ENCODE measurements at regions not wholly inside any gene's neighbourhood (a gene's known extent, or its start where the extent isn't known, plus 50 kb on each side); places are given as distances from the start of the nearest gene placed in this dataset.

GRCh38 chr12:19646599-19646998 lies 207.3 kb downstream of the AEBP2 start:
- Histone ChIP-seq H3K4me1 (ENCODE audit: control insufficient read depth, insufficient read depth, low read length, poor library complexity, severe bottlenecking) (no peaks in the 10 kb centered on the region), H3K27ac (ENCODE audit: low read depth, low read length, severe bottlenecking) (no peak overlapping the region), H3K9me3 (ENCODE audit: control insufficient read depth, low read length) (peaks cover 8% of the 10 kb centered on the region), H3K4me3 (ENCODE audit: extremely low read depth, insufficient read depth, low read length, poor library complexity, severe bottlenecking) (no peak overlapping the region), H3K36me3 (ENCODE audit: control insufficient read depth, insufficient read depth, low read length) (no peaks in the 10 kb centered on the region)
- WGBS, 2 experiments (ENCODE audit: insufficient coverage in 2 of 2), result 83 to 88% methylated on average over 1 of the region's 1 CpG

DNA sequence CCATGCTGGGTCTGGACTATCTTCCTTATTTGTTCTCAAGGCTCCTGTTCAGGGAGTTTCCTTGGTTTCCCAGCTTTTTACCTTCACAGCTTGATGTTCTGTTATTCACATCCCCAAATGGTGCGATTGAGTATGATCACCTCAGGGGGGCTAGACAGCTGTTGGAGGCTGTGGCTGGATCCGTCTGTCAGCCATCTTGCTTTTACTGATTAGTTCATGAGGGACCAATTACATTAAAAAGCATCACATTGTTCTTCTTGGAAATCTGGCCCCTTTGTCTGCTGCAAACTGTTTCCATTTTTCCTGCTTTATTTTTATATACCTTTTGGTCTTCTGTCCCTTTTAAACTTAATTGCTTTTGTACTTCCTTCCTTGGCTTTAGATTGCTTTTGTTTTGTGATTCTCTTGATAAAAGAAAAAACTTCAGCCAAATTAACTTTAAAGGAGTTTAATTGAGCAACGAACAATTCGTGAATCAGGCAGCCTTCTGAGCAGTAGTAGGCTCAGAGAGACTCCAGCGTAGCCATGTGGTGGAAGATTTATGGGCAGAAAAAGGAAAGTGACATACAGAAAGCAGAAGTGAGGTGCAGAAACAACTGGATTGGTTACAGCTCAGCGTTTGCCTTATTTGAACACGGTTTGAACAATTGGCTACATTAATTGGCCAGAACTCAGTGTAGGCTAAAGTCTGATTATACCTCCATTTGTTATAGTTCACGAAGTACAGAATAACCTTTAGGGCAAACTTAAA lies 208.7 kb downstream of the AEBP2 start:
- H3K4me1 ChIP-seq (ENCODE audit: control insufficient read depth, insufficient read depth, low read length, poor library complexity, severe bottlenecking), result no peaks in the 10 kb centered on the region
- no peak overlapping the region for H3K27ac ChIP-seq (ENCODE audit: low read depth, low read length, severe bottlenecking)
- H3K36me3 ChIP-seq (ENCODE audit: control insufficient read depth, insufficient read depth, low read length), result no peaks in the 10 kb centered on the region
- WGBS, 2 experiments (ENCODE audit: insufficient coverage in 2 of 2), result 94 to 99% methylated on average over 6 to 7 of the region's 8 CpGs
- H3K9me3 ChIP-seq (ENCODE audit: control insufficient read depth, low read length), result peaks cover 8% of the 10 kb centered on the region
- no peak overlapping the region for H3K4me3 ChIP-seq (ENCODE audit: extremely low read depth, insufficient read depth, low read length, poor library complexity, severe bottlenecking)

DNA sequence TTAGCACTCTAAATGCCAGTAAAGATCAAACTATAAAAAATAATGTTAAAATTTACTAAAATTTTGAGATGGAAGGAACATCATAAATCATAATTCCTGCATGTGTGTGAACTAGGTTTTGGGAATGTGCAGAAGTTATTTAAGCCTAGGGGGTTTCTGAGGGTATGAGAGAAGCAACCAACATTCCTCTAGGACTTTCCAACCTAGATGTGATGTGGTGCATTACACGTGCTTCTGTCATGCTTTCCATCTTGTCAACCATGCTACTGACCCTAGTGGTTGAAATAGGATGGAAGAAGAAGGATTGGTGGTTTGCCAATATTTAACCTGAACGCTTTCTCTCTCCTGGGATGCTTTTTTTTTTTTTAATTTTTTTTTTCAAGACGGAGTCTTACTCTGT lies 209.3 kb downstream of the AEBP2 start:
- Histone ChIP-seq H3K4me1 (ENCODE audit: control insufficient read depth, insufficient read depth, low read length, poor library complexity, severe bottlenecking) (no peaks in the 10 kb centered on the region), H3K9me3 (ENCODE audit: control insufficient read depth, low read length) (peaks cover 8% of the 10 kb centered on the region), H3K4me3 (ENCODE audit: extremely low read depth, insufficient read depth, low read length, poor library complexity, severe bottlenecking) (no peak overlapping the region), H3K36me3 (ENCODE audit: control insufficient read depth, insufficient read depth, low read length) (no peaks in the 10 kb centered on the region), H3K27ac (ENCODE audit: low read depth, low read length, severe bottlenecking) (no peak overlapping the region)
- WGBS, 2 experiments (ENCODE audit: insufficient coverage in 2 of 2), result 100% methylated on average over 1 of the region's 3 CpGs

DNA sequence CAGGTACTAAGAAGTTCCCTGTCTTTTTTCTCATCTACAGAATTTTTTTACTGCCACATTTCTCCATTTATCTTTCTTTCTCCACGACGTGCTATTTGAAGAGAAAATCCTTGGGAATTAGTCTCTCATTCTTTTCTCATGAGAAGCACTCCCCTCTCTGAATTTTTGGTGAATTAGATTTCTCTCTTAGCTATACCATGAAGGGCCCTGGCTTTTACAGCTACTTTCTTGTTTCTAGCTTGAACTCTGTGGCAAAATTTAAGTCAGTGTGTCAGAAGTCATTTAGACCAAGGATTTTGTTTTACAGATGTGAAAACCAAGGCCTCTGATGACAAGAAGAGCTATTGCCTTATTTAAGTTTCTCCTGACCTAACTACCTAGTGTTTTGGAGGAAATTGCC lies 213.1 kb downstream of the AEBP2 start:
- Histone ChIP-seq H3K4me3 (ENCODE audit: extremely low read depth, insufficient read depth, low read length, poor library complexity, severe bottlenecking) (no peak overlapping the region), H3K9me3 (ENCODE audit: control insufficient read depth, low read length) (no peaks in the 10 kb centered on the region), H3K4me1 (ENCODE audit: control insufficient read depth, insufficient read depth, low read length, poor library complexity, severe bottlenecking) (no peaks in the 10 kb centered on the region), H3K36me3 (ENCODE audit: control insufficient read depth, insufficient read depth, low read length) (no peaks in the 10 kb centered on the region), H3K27ac (ENCODE audit: low read depth, low read length, severe bottlenecking) (no peak overlapping the region)
- WGBS, 2 experiments (ENCODE audit: insufficient coverage in 2 of 2), result 40% methylated on average over 2 of the region's 2 CpGs; no CpG with 5 or more reads in 1 of the 2 experiments

DNA sequence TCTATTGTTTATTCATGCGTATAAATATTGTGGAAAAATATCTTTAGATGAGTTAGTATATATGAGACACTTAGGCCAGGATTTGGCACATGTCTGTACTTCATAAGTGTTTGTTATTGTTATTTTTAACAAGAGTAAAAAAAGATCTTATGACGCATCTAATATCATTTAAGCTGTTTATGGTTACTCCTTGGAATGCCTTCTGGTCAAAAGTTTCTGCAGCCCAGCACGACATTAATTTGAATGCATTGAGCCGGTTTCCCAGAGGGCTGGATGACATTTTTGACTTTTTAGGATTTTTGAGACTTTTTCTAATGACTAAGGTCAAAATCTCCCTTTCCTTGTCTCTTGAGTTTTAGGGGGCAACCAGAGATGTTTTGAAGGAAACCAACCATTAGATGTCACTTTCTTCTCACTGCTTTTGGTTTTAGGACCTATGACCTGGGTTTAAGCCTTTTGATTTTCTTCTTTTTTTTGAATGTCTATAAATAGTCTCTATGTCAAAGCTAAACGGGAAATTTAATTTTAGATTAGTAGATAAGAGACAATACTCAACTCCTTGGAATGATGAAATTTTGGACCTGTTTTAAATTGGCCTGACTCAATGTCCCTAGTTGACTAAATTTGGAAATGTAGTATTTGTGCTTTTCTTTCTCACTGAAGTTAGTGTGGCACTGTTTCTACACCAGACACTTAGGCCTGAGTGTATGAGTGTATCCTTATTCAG lies 215.5 kb downstream of the AEBP2 start:
- Histone ChIP-seq H3K4me1 (ENCODE audit: control insufficient read depth, insufficient read depth, low read length, poor library complexity, severe bottlenecking) (no peaks in the 10 kb centered on the region), H3K27ac (ENCODE audit: low read depth, low read length, severe bottlenecking) (no peak overlapping the region), H3K4me3 (ENCODE audit: extremely low read depth, insufficient read depth, low read length, poor library complexity, severe bottlenecking) (no peak overlapping the region), H3K36me3 (ENCODE audit: control insufficient read depth, insufficient read depth, low read length) (no peaks in the 10 kb centered on the region), H3K9me3 (ENCODE audit: control insufficient read depth, low read length) (no peaks in the 10 kb centered on the region)
- 84 to 93% methylated on average over 2 to 3 of the region's 5 CpGs for WGBS, 2 experiments (ENCODE audit: insufficient coverage in 2 of 2)

GRCh38 chr12:19657118-19657731 lies 217.9 kb downstream of the AEBP2 start:
- Histone ChIP-seq H3K9me3 (ENCODE audit: control insufficient read depth, low read length) (no peaks in the 10 kb centered on the region), H3K36me3 (ENCODE audit: control insufficient read depth, insufficient read depth, low read length) (no peaks in the 10 kb centered on the region), H3K4me1 (ENCODE audit: control insufficient read depth, insufficient read depth, low read length, poor library complexity, severe bottlenecking) (no peaks in the 10 kb centered on the region), H3K4me3 (ENCODE audit: extremely low read depth, insufficient read depth, low read length, poor library complexity, severe bottlenecking) (no peak overlapping the region), H3K27ac (ENCODE audit: low read depth, low read length, severe bottlenecking) (no peak overlapping the region)
- WGBS, 2 experiments (ENCODE audit: insufficient coverage in 2 of 2), result 83% methylated on average over 1 of the region's 3 CpGs; no CpG with 5 or more reads in 1 of the 2 experiments

GRCh38 chr12:19657732-19658130 lies 218.4 kb downstream of the AEBP2 start:
- WGBS, 2 experiments (ENCODE audit: insufficient coverage in 2 of 2), result no CpG with 5 or more reads among the region's 2 CpGs
- no peaks in the 10 kb centered on the region for H3K4me1 ChIP-seq (ENCODE audit: control insufficient read depth, insufficient read depth, low read length, poor library complexity, severe bottlenecking)

DNA sequence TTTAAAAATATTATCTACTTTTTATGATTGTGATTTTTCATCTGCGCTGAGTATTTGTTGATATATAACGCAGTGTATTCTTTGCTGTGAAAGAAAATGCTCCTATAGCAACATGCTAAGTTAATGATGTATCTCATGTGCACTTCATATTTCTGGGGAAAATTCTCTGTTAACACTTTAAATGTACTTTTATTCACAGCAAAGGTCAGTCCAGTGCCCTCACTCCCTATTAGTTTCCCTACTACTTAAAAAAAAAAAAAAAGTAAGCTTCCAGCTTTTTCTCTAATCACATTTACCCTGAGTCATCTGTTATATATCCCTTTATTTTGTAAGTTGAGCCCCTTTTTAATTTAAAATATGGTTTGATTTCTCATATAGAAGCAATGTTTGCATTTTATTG lies 219.8 kb downstream of the AEBP2 start:
- no CpG with 5 or more reads among the region's 2 CpGs for WGBS, 2 experiments (ENCODE audit: insufficient coverage in 2 of 2)
- Histone ChIP-seq H3K36me3 (ENCODE audit: control insufficient read depth, insufficient read depth, low read length) (no peaks in the 10 kb centered on the region), H3K27ac (ENCODE audit: low read depth, low read length, severe bottlenecking) (no peak overlapping the region), H3K9me3 (ENCODE audit: control insufficient read depth, low read length) (no peaks in the 10 kb centered on the region), H3K4me3 (ENCODE audit: extremely low read depth, insufficient read depth, low read length, poor library complexity, severe bottlenecking) (no peak overlapping the region), H3K4me1 (ENCODE audit: control insufficient read depth, insufficient read depth, low read length, poor library complexity, severe bottlenecking) (no peaks in the 10 kb centered on the region)

More at GRCh38 chr12:19657732-19658130, 218.4 kb downstream of the AEBP2 start:
- Histone ChIP-seq H3K9me3 (ENCODE audit: control insufficient read depth, low read length) (no peaks in the 10 kb centered on the region), H3K4me3 (ENCODE audit: extremely low read depth, insufficient read depth, low read length, poor library complexity, severe bottlenecking) (no peak overlapping the region), H3K27ac (ENCODE audit: low read depth, low read length, severe bottlenecking) (no peak overlapping the region), H3K36me3 (ENCODE audit: control insufficient read depth, insufficient read depth, low read length) (no peaks in the 10 kb centered on the region)

GRCh38 chr12:19659501-19659900 lies 220.2 kb downstream of the AEBP2 start:
- H3K9me3 ChIP-seq (ENCODE audit: control insufficient read depth, low read length), result no peaks in the 10 kb centered on the region
- H3K27ac ChIP-seq (ENCODE audit: low read depth, low read length, severe bottlenecking), result no peak overlapping the region
- no CpG with 5 or more reads among the region's 2 CpGs for WGBS, 2 experiments (ENCODE audit: insufficient coverage in 2 of 2)
- no peaks in the 10 kb centered on the region for H3K4me1 ChIP-seq (ENCODE audit: control insufficient read depth, insufficient read depth, low read length, poor library complexity, severe bottlenecking)
- H3K36me3 ChIP-seq (ENCODE audit: control insufficient read depth, insufficient read depth, low read length), result no peaks in the 10 kb centered on the region
- no peak overlapping the region for H3K4me3 ChIP-seq (ENCODE audit: extremely low read depth, insufficient read depth, low read length, poor library complexity, severe bottlenecking)

GRCh38 chr12:19665121-19665900 lies 226.0 kb downstream of the AEBP2 start:
- no CpG with 5 or more reads among the region's 1 CpG for whole genome bisulfite sequencing, 2 experiments (ENCODE audit: insufficient coverage in 2 of 2)
- H3K9me3 ChIP-seq (ENCODE audit: control insufficient read depth, low read length), result no peaks in the 10 kb centered on the region
- no peak overlapping the region for H3K27ac ChIP-seq (ENCODE audit: low read depth, low read length, severe bottlenecking)

More at GRCh38 chr12:19665121-19665900, 226.0 kb downstream of the AEBP2 start:
- H3K4me3 ChIP-seq (ENCODE audit: extremely low read depth, insufficient read depth, low read length, poor library complexity, severe bottlenecking), result no peak overlapping the region
- no peaks in the 10 kb centered on the region for H3K36me3 ChIP-seq (ENCODE audit: control insufficient read depth, insufficient read depth, low read length)
- H3K4me1 ChIP-seq (ENCODE audit: control insufficient read depth, insufficient read depth, low read length, poor library complexity, severe bottlenecking), result no peaks in the 10 kb centered on the region
